GM12878 (cell line): ENCODE measurements at regions not wholly inside any gene's neighbourhood (a gene's known extent, or its start where the extent isn't known, plus 50 kb on each side); places are given as distances from the start of the nearest gene placed in this dataset.

ENCODE experiments used
- CHD2 ChIP-seq: IDR thresholded peaks from 2 replicates; pipeline ENCODE4 v1.6.1; 2011; ENCODE audit warnings: low read depth, low read length, improper control_type of control experiment, borderline replicate concordance
- CTCF ChIP-seq, 3 experiments: IDR thresholded peaks in 2 of 3; conservative IDR thresholded peaks in 1 of 3; 2 replicates each; pipeline ENCODE4 v1.5.1; 2011; ENCODE audit warnings: low read depth in 3 of 3, low read length in 3 of 3, mild to moderate bottlenecking in 3 of 3, control low read depth in 2 of 3, moderate library complexity in 2 of 3, inconsistent platforms in 1 of 3, mixed read lengths in 1 of 3; ENCODE audit not compliant: control insufficient read depth in 2 of 3, insufficient read depth in 1 of 3; ENCODE audit errors: extremely low read depth in 1 of 3
- ELK1 ChIP-seq: IDR thresholded peaks from 2 replicates; pipeline ENCODE4 v1.6.1; 2012; ENCODE audit warnings: low read depth, low read length, improper control_type of control experiment
- EZH2 ChIP-seq: IDR thresholded peaks from 2 replicates; pipeline ENCODE4 v1.6.1; 2012; ENCODE audit warnings: low read depth, mild to moderate bottlenecking, control low read depth, inconsistent platforms, low read length, borderline replicate concordance; ENCODE audit not compliant: control insufficient read depth
- MAX ChIP-seq: IDR thresholded peaks from 2 replicates; pipeline ENCODE4 v1.6.1; 2012; ENCODE audit warnings: low read depth, low read length, improper control_type of control experiment
- MXI1 ChIP-seq: fragments of 150-350 bp; IDR thresholded peaks from 2 replicates; pipeline ENCODE4 v1.6.1; 2011; ENCODE audit warnings: low read depth, mild to moderate bottlenecking, inconsistent platforms, low read length, improper control_type of control experiment
- RAD21 ChIP-seq: IDR thresholded peaks from 2 replicates; pipeline ENCODE4 v1.6.1; 2011; ENCODE audit warnings: mild to moderate bottlenecking, low read depth, low read length, moderate library complexity; ENCODE audit not compliant: insufficient read depth

GRCh38 chr17:71035226-71035625, 865.9 kb downstream of the KCNJ2 start:
- TF ChIP-seq CHD2 (no peak), ELK1 (no peak), MXI1 (no peak), EZH2 (no peak), MAX (no peak), CTCF (IDR thresholded peaks at IDR 0.05 in 2 of 3, conservative IDR thresholded peaks at IDR 0.05 in 1 of 3; ENCODE audit: control insufficient read depth in 2 of 3, extremely low read depth in 1 of 3, insufficient read depth in 1 of 3, low read depth in 3 of 3, low read length in 3 of 3) (no peak), RAD21 (no peak)
